Spleen (tissue), 7 donors: ENCODE measurements at regions not wholly inside any gene's neighbourhood (a gene's known extent, or its start where the extent isn't known, plus 50 kb on each side); places are given as distances from the start of the nearest gene placed in this dataset.
"Not testable (repeated sequence)": the region's sequence is repeated elsewhere in the genome, so short reads cannot be mapped to it uniquely, and the experiment has no call there.

Source experiments
- CTCF ChIP-seq, 11 experiments: fragments of 200-600 bp in 7 of 11; fragments of 450-650 bp in 4 of 11; sonication (generic) in 4 of 11; IDR thresholded peaks in 8 of 11; conservative IDR thresholded peaks in 3 of 11; 1 replicate in 7 of 11; 2 replicates in 4 of 11; pipeline versions ENCODE4 v1.4.0 to v1.8.0; 2016 to 2021; ENCODE audit warnings: antibody characterized with exemption in 11 of 11, inconsistent platforms in 4 of 11, mild to moderate bottlenecking in 1 of 11
- POLR2A ChIP-seq, 3 donors: fragments of 450-650 bp; IDR thresholded peaks; one replicate each; pipeline ENCODE4 v1.5.1; 2017; ENCODE audit warnings: antibody characterized with exemption in 3 of 3, mild to moderate bottlenecking in 1 of 3
- POLR2AphosphoS5 ChIP-seq, 3 donors: sonication (generic); formaldehyde crosslinking; IDR thresholded peaks; one replicate each; pipeline ENCODE4 v1.5.1; 2017; ENCODE audit warnings: antibody characterized with exemption in 3 of 3
- donor health status: DM: no; HTN: no; CAD: no; lungs with moderate emphysema.
- donor health status: DM: no; HTN: no; CAD: no.
- donor health status: DM: no; HTN: no; CAD: no.

- not testable (repeated sequence) for TF ChIP-seq CTCF (IDR thresholded peaks at IDR 0.05 in 8 of 11, conservative IDR thresholded peaks at IDR 0.05 in 3 of 11); POLR2A (IDR thresholded peaks at IDR 0.05); POLR2AphosphoS5 (IDR thresholded peaks at IDR 0.05)
Observed at GRCh38 chr10:85410586-85410985, 956.0 kb downstream of the GRID1 start.
